Caki2 (cell line): ENCODE measurements at regions not wholly inside any gene's neighbourhood (a gene's known extent, or its start where the extent isn't known, plus 50 kb on each side); places are given as distances from the start of the nearest gene placed in this dataset.
"Not testable (repeated sequence)": the region's sequence is repeated elsewhere in the genome, so short reads cannot be mapped to it uniquely, and the experiment has no call there.

Experiments
- DNase-seq: peaks from one replicate; pipeline ENCODE4 v3.0.0-alpha.2; 2015; ENCODE audit warnings: low read depth
- in situ Hi-C: cut with HindIII; loops from 2 replicates; pipeline ENCODE4 v1.10.0; 2016; ENCODE audit warnings: low sequenced_read_pairs, low pct_unique_long_range_greater_than_20kb, mixed read lengths

DNA sequence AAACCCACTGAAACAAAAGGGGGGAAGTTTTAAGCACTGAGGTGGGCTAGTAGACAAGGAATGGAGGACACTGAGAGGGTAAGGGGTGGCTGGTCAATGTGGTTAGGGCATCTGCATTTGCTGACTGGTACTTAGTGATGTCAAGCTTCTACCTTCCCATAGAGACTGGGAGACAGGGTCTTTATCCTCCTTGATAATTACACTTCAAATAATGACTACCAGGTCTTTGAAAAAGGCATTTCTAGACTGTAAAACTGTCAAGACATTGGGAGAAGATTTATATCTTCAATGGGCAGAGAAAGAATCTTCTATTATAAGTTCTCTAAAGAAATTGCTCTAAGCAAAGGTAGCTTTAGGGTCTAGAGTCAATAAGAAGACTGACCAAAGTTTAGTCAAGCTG is 1490.8 kb upstream of the PCDH20 start:
- DNase-seq, result no peak
- in situ Hi-C loops, result no loop called here

DNA sequence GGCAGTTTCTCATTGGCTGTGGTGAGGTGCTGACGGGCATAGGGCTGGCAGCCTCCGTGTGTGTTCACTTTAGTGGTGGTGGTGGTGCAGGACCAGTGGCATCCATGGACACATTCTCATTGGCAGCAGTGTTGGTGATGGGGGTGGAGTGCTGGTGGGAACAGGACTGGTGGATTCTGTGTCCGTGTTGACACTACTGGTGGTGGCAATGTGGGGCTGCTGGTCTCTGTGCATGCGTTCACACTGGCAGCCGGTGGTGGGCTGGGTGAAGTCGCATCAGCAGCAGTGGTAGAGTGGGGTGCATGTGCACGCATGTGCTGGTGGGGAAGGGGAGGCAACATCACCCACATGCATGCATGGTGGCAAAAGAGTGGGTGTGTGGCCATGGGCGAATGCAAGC is 1471.4 kb upstream of the PCDH20 start:
- in situ Hi-C loops, result no loop called here
- DNase-seq, result no peak

DNA sequence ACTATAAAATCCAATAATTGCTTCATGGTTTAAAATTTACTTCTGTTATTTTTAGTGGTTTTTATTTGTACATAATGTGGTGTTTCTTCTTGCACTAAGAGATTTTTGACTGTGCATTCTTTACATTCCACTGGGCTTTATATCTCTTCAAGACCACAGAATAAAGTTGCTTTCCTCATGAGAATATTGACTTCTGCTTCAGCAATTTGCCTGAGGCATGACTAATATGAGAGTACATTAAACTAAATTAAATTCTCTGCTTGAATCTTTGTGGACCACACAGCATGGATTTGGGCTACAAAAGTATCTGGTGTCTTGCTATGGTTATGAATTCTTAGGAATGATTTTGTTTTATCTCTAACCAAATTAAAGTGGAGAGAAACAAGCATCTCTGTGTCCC is 1463.4 kb upstream of the PCDH20 start:
- in situ Hi-C loops, result no loop called here
- no peak for DNase-seq

DNA sequence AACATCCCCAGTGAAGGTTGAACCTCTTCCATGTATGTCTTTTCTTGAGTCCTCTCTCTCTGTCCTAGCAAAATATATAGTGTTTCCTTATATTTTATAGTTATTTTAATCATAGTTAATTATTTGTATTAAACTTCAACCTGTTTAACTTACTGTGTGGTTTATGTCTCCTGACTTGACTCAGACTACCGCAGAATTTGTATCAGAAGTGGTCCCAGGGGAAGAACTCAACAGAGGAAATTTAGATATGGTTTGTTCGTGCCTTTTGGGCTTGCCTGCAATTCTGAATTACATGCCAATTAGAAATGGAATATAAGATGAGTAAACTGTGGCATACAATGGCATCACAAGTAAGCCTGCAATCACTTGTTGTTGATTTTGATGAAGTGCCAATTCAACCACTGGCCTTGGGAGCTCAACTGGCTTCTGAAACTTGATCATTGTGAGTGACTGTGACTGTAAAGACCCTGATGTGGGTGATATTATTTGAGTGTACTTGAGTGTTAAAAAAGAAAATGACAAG is 1459.5 kb upstream of the PCDH20 start:
- in situ Hi-C loops, result no loop called here
- DNase-seq, result no peak

DNA sequence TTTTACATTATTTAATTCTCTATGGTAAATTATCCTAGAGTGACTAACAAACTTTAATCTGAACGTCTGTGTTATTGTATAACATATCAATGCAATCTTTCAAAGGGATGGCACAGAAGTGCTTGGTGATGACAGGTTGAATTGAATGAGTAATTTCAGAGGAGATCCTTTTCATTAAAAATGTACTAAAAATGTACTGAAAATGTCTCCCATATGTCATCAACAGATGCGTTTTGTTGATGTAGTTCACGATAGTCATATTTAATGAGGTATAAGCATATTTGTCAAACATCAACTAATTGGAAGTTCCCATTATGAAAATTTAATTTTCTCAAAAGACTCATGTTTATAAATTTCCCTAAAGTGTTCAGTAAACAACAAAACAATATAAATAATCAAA is 1434.7 kb upstream of the PCDH20 start:
- in situ Hi-C loops, result no loop called here
- no peak for DNase-seq

DNA sequence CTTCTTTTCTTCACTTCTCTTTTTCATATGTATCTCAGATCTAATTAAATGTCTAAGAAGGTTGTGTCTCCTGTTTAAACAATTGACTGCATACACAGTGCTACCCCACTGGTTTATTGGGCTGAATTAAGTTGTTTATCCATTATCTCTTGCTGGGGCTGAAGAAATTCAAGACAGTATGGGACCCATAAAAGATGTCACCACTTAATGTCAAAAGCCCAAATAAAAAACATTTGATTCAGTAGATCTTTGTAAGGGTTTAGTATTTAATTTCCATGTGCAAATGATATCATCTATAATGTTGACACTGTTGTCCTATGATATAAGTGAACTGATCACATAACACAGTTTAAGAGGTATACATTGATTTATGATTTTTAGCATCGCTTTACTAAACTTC is 1431.9 kb upstream of the PCDH20 start:
- no peak for DNase-seq
- in situ Hi-C loops, result no loop called here

- in situ Hi-C loops, result no loop called here
- no peak for DNase-seq
These were observed 1430.7 kb upstream of the PCDH20 start for GRCh38 chr13:62846302-62846701.

GRCh38 chr13:62839338-62839737 is 1423.7 kb upstream of the PCDH20 start:
- in situ Hi-C loops, result no loop called here
- no peak for DNase-seq

DNA sequence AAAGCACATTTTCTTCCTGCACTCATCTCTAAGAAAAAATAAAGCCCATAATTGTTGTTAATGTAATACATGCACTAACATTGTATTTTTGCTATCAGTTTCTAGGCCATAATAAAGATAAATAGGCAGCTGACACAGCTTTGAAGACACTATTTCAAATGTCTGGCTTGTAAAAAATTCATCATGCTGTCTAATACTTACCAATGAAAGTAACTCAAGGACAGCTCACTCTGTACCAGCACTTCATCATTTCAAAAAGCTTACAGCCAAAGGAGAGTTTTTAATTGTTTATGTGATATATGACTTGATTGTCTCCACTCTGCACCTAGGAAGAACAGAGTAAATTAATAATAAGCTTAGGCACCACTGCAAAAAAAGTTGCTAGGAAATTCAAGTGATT is 1423.3 kb upstream of the PCDH20 start:
- DNase-seq, result no peak
- in situ Hi-C loops, result no loop called here

- no peak for DNase-seq
- in situ Hi-C loops, result no loop called here
These were observed 1422.2 kb upstream of the PCDH20 start for GRCh38 chr13:62837895-62838294.

DNA sequence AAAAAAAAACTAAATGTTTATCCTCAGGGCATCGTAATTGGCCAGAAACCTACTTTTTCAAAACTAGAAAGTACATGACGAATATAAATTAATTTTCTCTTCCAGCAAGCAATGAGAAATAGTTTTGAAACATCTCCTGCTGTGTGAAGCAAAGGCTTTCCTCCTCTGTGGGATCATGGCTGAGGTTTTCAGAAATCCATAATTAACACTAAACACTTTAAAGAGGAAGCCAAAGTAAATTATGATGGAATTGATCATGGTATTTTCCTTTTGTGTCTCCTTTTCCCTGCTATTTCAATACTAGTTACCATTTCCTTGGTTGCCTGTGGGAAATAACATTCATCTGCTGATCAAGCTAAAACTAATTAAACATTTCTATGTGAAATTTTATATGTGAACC is 1413.8 kb upstream of the PCDH20 start:
- in situ Hi-C loops, result no loop called here
- DNase-seq, result no peak

DNA sequence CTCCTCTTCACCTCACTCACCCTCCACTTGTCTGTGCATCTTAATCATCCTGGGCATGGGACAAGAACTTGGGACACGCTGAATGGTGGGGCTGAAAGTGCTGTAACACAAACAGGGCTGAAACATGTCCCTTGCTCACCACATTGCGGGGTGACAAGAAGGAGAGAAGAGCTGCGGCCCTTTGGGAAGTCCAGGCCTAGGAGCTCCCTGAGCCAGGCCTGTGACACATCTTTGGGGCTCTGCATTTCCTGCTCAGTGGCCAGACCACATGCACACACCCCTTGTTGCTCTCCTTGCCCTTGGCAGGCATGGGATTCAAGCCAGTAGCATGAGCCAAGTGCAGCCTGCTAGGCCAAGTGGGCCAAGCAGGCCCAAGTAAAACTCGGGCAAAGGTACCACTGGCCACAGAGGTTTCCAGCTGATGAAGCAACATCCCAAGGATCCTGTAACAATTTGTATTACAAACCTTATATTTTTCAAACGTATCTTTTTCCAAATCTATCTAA is 1384.3 kb upstream of the PCDH20 start:
- in situ Hi-C loops, result no loop called here
- DNase-seq, result no peak

DNA sequence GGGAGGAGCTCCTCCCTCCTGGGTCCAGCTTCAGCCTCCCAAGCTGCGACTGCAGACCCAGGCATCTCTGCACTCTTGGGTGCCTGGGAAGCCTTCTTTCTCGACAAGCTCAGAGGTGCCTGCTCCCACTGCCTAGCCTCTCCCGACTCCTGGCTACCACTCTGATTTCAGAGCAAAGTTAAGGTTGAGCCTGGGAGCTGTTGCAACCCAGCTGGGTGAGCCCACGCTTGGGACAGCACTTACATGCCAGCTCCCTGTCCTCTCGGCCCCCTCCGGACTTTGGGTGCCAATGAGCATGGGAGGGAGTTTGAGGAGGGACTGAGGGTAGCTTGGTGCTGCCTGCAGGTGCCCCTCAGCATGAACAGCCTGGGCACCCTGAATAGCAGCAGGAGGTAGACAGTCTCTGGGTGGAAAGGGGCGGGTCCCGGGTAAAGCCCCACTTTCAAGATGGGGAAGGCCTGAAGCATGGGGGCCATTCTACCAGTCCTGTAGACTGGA is 1383.4 kb upstream of the PCDH20 start:
- in situ Hi-C loops, result no loop called here
- DNase-seq, result no peak

GRCh38 chr13:62793850-62794249 is 1378.2 kb upstream of the PCDH20 start:
- in situ Hi-C loops, result no loop called here
- no peak for DNase-seq

- peak; percentile 2 for DNase-seq
- in situ Hi-C loops, result no loop called here
These were observed 1366.2 kb upstream of the PCDH20 start for GRCh38 chr13:62781866-62782265.

- in situ Hi-C loops, result no loop called here
- no peak for DNase-seq
These were observed 1363.5 kb upstream of the PCDH20 start for GRCh38 chr13:62779161-62779560.

GRCh38 chr13:62767473-62767872 is 1351.8 kb upstream of the PCDH20 start:
- no peak for DNase-seq
- in situ Hi-C loops, result no loop called here

GRCh38 chr13:62760724-62761123 is 1345.1 kb upstream of the PCDH20 start:
- no peak for DNase-seq
- in situ Hi-C loops, result no loop called here

DNA sequence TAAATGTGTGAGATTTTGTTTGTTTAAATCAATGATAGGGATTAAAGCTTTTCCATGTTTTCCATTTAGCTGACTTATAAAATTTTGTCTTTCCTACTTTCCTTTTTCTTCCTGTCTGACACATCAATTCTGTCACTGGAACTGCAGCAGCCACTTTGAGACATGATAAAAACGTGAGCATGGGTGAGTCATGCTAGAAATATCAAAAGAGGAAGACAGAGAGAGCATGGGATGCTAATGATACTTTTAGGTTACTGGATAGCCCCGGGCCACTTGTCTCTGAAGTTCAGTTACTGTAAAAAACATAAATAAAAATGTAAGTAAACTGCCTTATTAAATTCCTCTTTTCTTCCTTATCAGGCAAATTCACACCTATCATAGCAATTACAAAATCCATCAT is 1332.0 kb upstream of the PCDH20 start:
- in situ Hi-C loops, result no loop called here
- DNase-seq, result peak; percentile 57

- no peak for DNase-seq
These were observed 1331.5 kb upstream of the PCDH20 start for GRCh38 chr13:62747152-62747551.

GRCh38 chr13:62729746-62730145 is 1314.1 kb upstream of the PCDH20 start:
- in situ Hi-C loops, DNase-seq: not testable (repeated sequence)

More at GRCh38 chr13:62747152-62747551, 1331.5 kb upstream of the PCDH20 start:
- in situ Hi-C loops, result no loop called here
